ENCODE measurements at regions not wholly inside any gene's neighbourhood (a gene's known extent, or its start where the extent isn't known, plus 50 kb on each side); places are given as distances from the start of the nearest gene placed in this dataset.
A peak's percentile ranks its signal among the peaks of the same experiment; 100 is the strongest.

- Histone ChIP-seq H3K27me3 (ENCODE audit: insufficient read depth) (no peaks in the 10 kb centered on the region), H3K4me2 (no peak overlapping the region), H3K27ac (ENCODE audit: low read depth in 2 of 2, low read length in 1 of 2) (no peak overlapping the region), H3K4me3 (ENCODE audit: low read depth in 2 of 2, low read length in 1 of 2) (no peak overlapping the region), H3K9me2 (no peaks in the 10 kb centered on the region), H3K9ac (no peak overlapping the region), H3K9me3 (no peaks in the 10 kb centered on the region), H3K4me1 (ENCODE audit: control insufficient read depth in 1 of 2, insufficient read depth in 2 of 2, low read depth in 1 of 2, low read length in 1 of 2) (no peaks in the 10 kb centered on the region; a peak in 2 of 4 replicates), H3K79me2 (ENCODE audit: insufficient read depth) (no peaks in the 10 kb centered on the region), H2AFZ (ENCODE audit: low read depth) (no peak overlapping the region), H4K20me1 (ENCODE audit: insufficient read depth) (no peaks in the 10 kb centered on the region), H3F3A (replicated peaks; ENCODE audit: insufficient read depth) (no peaks in the 10 kb centered on the region), H3K36me3 (replicated peaks in 1 of 2; ENCODE audit: control insufficient read depth in 1 of 2, insufficient read depth in 2 of 2, low read length in 1 of 2) (no peaks in the 10 kb centered on the region)
- no peak for DNase-seq
- 45% methylated on average over 2 of the region's 2 CpGs for WGBS (ENCODE audit: low lambda C conversion rate)
- POLR2A ChIA-PET = no interaction called here
- TF ChIP-seq TCF12 (IDR thresholded peaks at IDR 0.05) (no peak), SIN3A (IDR thresholded peaks at IDR 0.05; ENCODE audit: borderline replicate concordance, low read depth, low read length) (no peak), EZH2phosphoT487 (IDR thresholded peaks at IDR 0.05; ENCODE audit: borderline replicate concordance, low read depth) (no peak), FOXM1 (IDR thresholded peaks at IDR 0.05; ENCODE audit: low read depth) (no peak), POLR2AphosphoS5 (IDR thresholded peaks at IDR 0.05; ENCODE audit: low read depth, low read length) (no peak), YY1 (IDR thresholded peaks at IDR 0.05; ENCODE audit: low read depth) (no peak), MXI1 (IDR thresholded peaks at IDR 0.05; ENCODE audit: low read depth, low read length) (no peak), JUND (IDR thresholded peaks at IDR 0.05) (no peak), TAF1 (IDR thresholded peaks at IDR 0.05; ENCODE audit: borderline replicate concordance, low read depth, low read length) (no peak), CTCF (IDR thresholded peaks at IDR 0.05) (no peak)
- TF ChIP-seq, protein P1, sequence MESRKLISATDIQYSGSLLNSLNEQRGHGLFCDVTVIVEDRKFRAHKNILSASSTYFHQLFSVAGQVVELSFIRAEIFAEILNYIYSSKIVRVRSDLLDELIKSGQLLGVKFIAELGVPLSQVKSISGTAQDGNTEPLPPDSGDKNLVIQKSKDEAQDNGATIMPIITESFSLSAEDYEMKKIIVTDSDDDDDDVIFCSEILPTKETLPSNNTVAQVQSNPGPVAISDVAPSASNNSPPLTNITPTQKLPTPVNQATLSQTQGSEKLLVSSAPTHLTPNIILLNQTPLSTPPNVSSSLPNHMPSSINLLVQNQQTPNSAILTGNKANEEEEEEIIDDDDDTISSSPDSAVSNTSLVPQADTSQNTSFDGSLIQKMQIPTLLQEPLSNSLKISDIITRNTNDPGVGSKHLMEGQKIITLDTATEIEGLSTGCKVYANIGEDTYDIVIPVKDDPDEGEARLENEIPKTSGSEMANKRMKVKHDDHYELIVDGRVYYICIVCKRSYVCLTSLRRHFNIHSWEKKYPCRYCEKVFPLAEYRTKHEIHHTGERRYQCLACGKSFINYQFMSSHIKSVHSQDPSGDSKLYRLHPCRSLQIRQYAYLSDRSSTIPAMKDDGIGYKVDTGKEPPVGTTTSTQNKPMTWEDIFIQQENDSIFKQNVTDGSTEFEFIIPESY (IDR thresholded peaks at IDR 0.05; ENCODE audit: borderline replicate concordance, low read depth) = no peak
- TF ChIP-seq, protein P2, sequence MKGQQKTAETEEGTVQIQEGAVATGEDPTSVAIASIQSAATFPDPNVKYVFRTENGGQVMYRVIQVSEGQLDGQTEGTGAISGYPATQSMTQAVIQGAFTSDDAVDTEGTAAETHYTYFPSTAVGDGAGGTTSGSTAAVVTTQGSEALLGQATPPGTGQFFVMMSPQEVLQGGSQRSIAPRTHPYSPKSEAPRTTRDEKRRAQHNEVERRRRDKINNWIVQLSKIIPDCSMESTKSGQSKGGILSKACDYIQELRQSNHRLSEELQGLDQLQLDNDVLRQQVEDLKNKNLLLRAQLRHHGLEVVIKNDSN (IDR thresholded peaks at IDR 0.05; ENCODE audit: borderline replicate concordance, low read depth) = no peak
- CTCF ChIA-PET = no interaction called here
Observed at GRCh38 chr3:76387000-76387399, 601.7 kb upstream of the ZNF717 start.

GRCh38 chr3:76400141-76400540, 614.8 kb upstream of the ZNF717 start:
- no peak for DNase-seq
- CTCF ChIA-PET = no interaction called here
- H3K27ac ChIP-seq (ENCODE audit: low read depth in 2 of 2, low read length in 1 of 2) = 0 out of 4 replicates have a peak overlapping the region, but pooled peaks of 1 of the 2 experiments have one; percentile 5

More at GRCh38 chr3:76400141-76400540, 614.8 kb upstream of the ZNF717 start:
- H3K79me2 ChIP-seq (ENCODE audit: insufficient read depth) = no peaks in the 10 kb centered on the region
- TF ChIP-seq FOSL2 (IDR thresholded peaks at IDR 0.05; ENCODE audit: borderline replicate concordance, low read depth) (0 out of 2 replicates have a peak, but pooled peaks have one; percentile 7), GATA2 (CRISPR knock-in tag; IDR thresholded peaks at IDR 0.05) (no peak)
- no peak overlapping the region for H3K4me2 ChIP-seq
- H4K20me1 ChIP-seq (ENCODE audit: insufficient read depth) = no peaks in the 10 kb centered on the region
- H3K27me3 ChIP-seq (ENCODE audit: insufficient read depth) = no peaks in the 10 kb centered on the region
- no peaks in the 10 kb centered on the region for H3K36me3 ChIP-seq (replicated peaks in 1 of 2; ENCODE audit: control insufficient read depth in 1 of 2, insufficient read depth in 2 of 2, low read length in 1 of 2)
- no peak overlapping the region for H3K4me3 ChIP-seq (ENCODE audit: low read depth in 2 of 2, low read length in 1 of 2)
- no peaks in the 10 kb centered on the region for H3K9me3 ChIP-seq
- POLR2A ChIA-PET = no interaction called here
- WGBS (ENCODE audit: low lambda C conversion rate) = 6% methylated on average over 1 of the region's 1 CpG
- H3K4me1 ChIP-seq (ENCODE audit: control insufficient read depth in 1 of 2, insufficient read depth in 2 of 2, low read depth in 1 of 2, low read length in 1 of 2) = no peaks in the 10 kb centered on the region; a peak in 1 of 4 replicates
- no peaks in the 10 kb centered on the region for H3K9me2 ChIP-seq
- H2AFZ ChIP-seq (ENCODE audit: low read depth) = no peak overlapping the region
- H3F3A ChIP-seq (replicated peaks; ENCODE audit: insufficient read depth) = peaks cover 8% of the 10 kb centered on the region
- H3K9ac ChIP-seq = no peak overlapping the region
